Thyroid gland (tissue), 4 donors: ENCODE measurements at regions not wholly inside any gene's neighbourhood (a gene's known extent, or its start where the extent isn't known, plus 50 kb on each side); places are given as distances from the start of the nearest gene placed in this dataset.

Source experiments
- CTCF ChIP-seq, 6 experiments: fragments of 200-600 bp in 3 of 6; fragments of 450-650 bp in 3 of 6; sonication (generic) in 3 of 6; IDR thresholded peaks; one replicate each; pipeline ENCODE4 v1.5.1; 2016 to 2019; ENCODE audit warnings: antibody characterized with exemption in 6 of 6, mild to moderate bottlenecking in 2 of 6, inconsistent platforms in 1 of 6, moderate library complexity in 1 of 6
- POLR2A ChIP-seq, 2 donors: fragments of 450-650 bp; IDR thresholded peaks; one replicate each; pipeline ENCODE4 v1.6.1; 2017; ENCODE audit warnings: antibody characterized with exemption in 2 of 2, mild to moderate bottlenecking in 2 of 2, moderate library complexity in 1 of 2

DNA sequence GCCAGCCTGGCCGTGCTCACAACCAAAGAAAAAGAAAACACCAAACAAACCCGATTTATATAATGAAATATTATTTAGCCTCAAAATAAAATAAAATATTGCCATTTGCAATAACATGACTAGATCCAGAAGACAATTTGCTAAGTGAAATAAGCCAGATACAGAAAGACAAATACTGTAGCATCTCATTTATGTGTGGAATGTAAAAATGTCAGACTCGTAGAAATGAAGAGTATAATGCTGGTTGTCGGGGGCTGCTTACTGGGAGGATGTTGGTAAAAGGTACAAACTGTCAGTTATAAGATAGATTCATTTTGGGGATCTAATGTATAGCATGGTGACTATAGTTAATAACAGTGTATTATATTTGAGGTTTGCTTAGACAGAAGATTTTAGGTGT lies 269.7 kb downstream of the THBS2 start:
- TF ChIP-seq CTCF (IDR thresholded peaks at IDR 0.05): no peak
- TF ChIP-seq POLR2A (IDR thresholded peaks at IDR 0.05): no peak
